Heart left ventricle (tissue), 13 donors: ENCODE measurements at regions not wholly inside any gene's neighbourhood (a gene's known extent, or its start where the extent isn't known, plus 50 kb on each side); places are given as distances from the start of the nearest gene placed in this dataset.

ENCODE experiments used
- POLR2A ChIP-seq, 2 donors: fragments of 450-650 bp; IDR thresholded peaks; one replicate each; pipeline ENCODE4 v1.6.1; 2017; ENCODE audit warnings: antibody characterized with exemption in 2 of 2, mild to moderate bottlenecking in 2 of 2, moderate library complexity in 2 of 2
- TF ChIP-seq, protein P1 (sequence below), 12 donors: fragments of 200-600 bp; sonication (generic) in 4 of 12; IDR thresholded peaks; one replicate each; pipeline versions ENCODE4 v1.5.0 to v1.8.0; 2018 to 2022; ENCODE audit warnings: antibody characterized with exemption in 12 of 12, mild to moderate bottlenecking in 5 of 12
- donor health status: ischemic (EF 13 %, LVEDD 7.1; RV severe dilation, severe dysfunction).
- donor health status: DM: no; HTN: yes; CAD: no.
- donor health status: DM: no; HTN: no; CAD: no.
- donor health status: ischemic (EF 25% LVEDD 6.9; RV normal size, moderate dysfunction).
- donor health status: ischemic (EF 25% LVEDD 5.7; RV mildly dilated, moderate dysfunction).
- donor health status: ischemic (EF 35%, LVEDD 5.7; RV mildly dilated, moderate dysfunction).
- donor health status: nonischemic (EF 11% LVEDD 7.7; RV severe dilation, severe dysfunction).
- donor health status: DM: yes; HTN: yes; CAD: no.
- donor health status: PGD.
- donor health status: ischemic (EF 29% LVEDD 5.4; RV normal size, mild dysfunction).
- donor health status: nonischemic (EF 23%, LVEDD 6.1; RV moderate dilation, normal function).

GRCh38 chr6:67909354-67909753 lies 725.7 kb upstream of the ADGRB3 start:
- TF ChIP-seq, protein P1, sequence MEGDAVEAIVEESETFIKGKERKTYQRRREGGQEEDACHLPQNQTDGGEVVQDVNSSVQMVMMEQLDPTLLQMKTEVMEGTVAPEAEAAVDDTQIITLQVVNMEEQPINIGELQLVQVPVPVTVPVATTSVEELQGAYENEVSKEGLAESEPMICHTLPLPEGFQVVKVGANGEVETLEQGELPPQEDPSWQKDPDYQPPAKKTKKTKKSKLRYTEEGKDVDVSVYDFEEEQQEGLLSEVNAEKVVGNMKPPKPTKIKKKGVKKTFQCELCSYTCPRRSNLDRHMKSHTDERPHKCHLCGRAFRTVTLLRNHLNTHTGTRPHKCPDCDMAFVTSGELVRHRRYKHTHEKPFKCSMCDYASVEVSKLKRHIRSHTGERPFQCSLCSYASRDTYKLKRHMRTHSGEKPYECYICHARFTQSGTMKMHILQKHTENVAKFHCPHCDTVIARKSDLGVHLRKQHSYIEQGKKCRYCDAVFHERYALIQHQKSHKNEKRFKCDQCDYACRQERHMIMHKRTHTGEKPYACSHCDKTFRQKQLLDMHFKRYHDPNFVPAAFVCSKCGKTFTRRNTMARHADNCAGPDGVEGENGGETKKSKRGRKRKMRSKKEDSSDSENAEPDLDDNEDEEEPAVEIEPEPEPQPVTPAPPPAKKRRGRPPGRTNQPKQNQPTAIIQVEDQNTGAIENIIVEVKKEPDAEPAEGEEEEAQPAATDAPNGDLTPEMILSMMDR (IDR thresholded peaks at IDR 0.05), result no peak
- TF ChIP-seq POLR2A (IDR thresholded peaks at IDR 0.05), result no peak
